Activated CD4-positive, alpha-beta T cell treated with anti-CD3 and anti-CD28 coated beads for 1 hour (primary cell): ENCODE measurements at regions not wholly inside any gene's neighbourhood (a gene's known extent, or its start where the extent isn't known, plus 50 kb on each side); places are given as distances from the start of the nearest gene placed in this dataset.
"Not testable (repeated sequence)": the region's sequence is repeated elsewhere in the genome, so short reads cannot be mapped to it uniquely, and the experiment has no call there.

ENCODE experiments used
- DNase-seq: peaks from one replicate; pipeline ENCODE4 v3.0.0-alpha.2; 2020

- no peak for DNase-seq
Observed at GRCh38 chr9:79430619-79431018, 141.1 kb upstream of the TLE4 start.

GRCh38 chr9:79431019-79431679 is 140.6 kb upstream of the TLE4 start:
- no peak for DNase-seq

- DNase-seq = no peak
Observed at GRCh38 chr9:79432485-79432884, 139.3 kb upstream of the TLE4 start.

- DNase-seq = no peak
Observed at GRCh38 chr9:79433703-79434102, 138.1 kb upstream of the TLE4 start.

- not testable (repeated sequence) for DNase-seq
Observed at GRCh38 chr9:79439221-79439620, 132.5 kb upstream of the TLE4 start.

GRCh38 chr9:79446523-79447307 is 125.0 kb upstream of the TLE4 start:
- no peak for DNase-seq

- DNase-seq = no peak
Observed at GRCh38 chr9:79447308-79447605, 124.5 kb upstream of the TLE4 start.

GRCh38 chr9:79447762-79448161 is 124.0 kb upstream of the TLE4 start:
- no peak for DNase-seq

GRCh38 chr9:79452265-79452664 is 119.5 kb upstream of the TLE4 start:
- DNase-seq = no peak

GRCh38 chr9:79461712-79462111 is 110.1 kb upstream of the TLE4 start:
- DNase-seq = no peak

GRCh38 chr9:79465156-79465555 is 106.6 kb upstream of the TLE4 start:
- no peak for DNase-seq

- no peak for DNase-seq
Observed at GRCh38 chr9:79469164-79469563, 102.6 kb upstream of the TLE4 start.

GRCh38 chr9:79470954-79471353 is 100.8 kb upstream of the TLE4 start:
- DNase-seq = no peak

- no peak for DNase-seq
Observed at GRCh38 chr9:79471580-79472543, 99.9 kb upstream of the TLE4 start.

GRCh38 chr9:79473704-79474103 is 98.1 kb upstream of the TLE4 start:
- no peak for DNase-seq

- DNase-seq = no peak
Observed at GRCh38 chr9:79477241-79477840, 94.4 kb upstream of the TLE4 start.

GRCh38 chr9:79477955-79478771 is 93.6 kb upstream of the TLE4 start:
- DNase-seq = no peak

GRCh38 chr9:79480639-79481038 is 91.1 kb upstream of the TLE4 start:
- no peak for DNase-seq

GRCh38 chr9:79481846-79482477 is 89.8 kb upstream of the TLE4 start:
- no peak for DNase-seq

- no peak for DNase-seq
Observed at GRCh38 chr9:79485258-79485657, 86.5 kb upstream of the TLE4 start.

- no peak for DNase-seq
Observed at GRCh38 chr9:79489261-79490000, 82.3 kb upstream of the TLE4 start.
